Erythroblast (primary cell): ENCODE measurements at regions not wholly inside any gene's neighbourhood (a gene's known extent, or its start where the extent isn't known, plus 50 kb on each side); places are given as distances from the start of the nearest gene placed in this dataset.

Source experiments
- GATA1 ChIP-seq: IDR thresholded peaks from 2 replicates; pipeline ENCODE4 v1.6.1; 2011; ENCODE audit warnings: low read depth, mild to moderate bottlenecking, control low read depth, low read length, moderate library complexity
- POLR2A ChIP-seq: IDR thresholded peaks from 2 replicates; pipeline ENCODE4 v1.6.1; 2011; ENCODE audit warnings: mild to moderate bottlenecking, low read length

- TF ChIP-seq POLR2A: no peak
- TF ChIP-seq GATA1: no peak
Measured at GRCh38 chr5:124263680-124264491, 482.6 kb downstream of the ZNF608 start.
